Esophagus squamous epithelium (tissue), 5 donors: ENCODE measurements at regions not wholly inside any gene's neighbourhood (a gene's known extent, or its start where the extent isn't known, plus 50 kb on each side); places are given as distances from the start of the nearest gene placed in this dataset.

ENCODE experiments used
- DNase-seq: peaks from one replicate; lab custom pipeline; 2025; lab: John Stamatoyannopoulos, UW
- H3K27ac ChIP-seq, 4 donors: fragments of 200-600 bp; sonication (generic); one replicate each; pipeline ENCODE4 v1.5.1; 2016 to 2019; ENCODE audit warnings: mild to moderate bottlenecking in 1 of 4
- H3K27me3 ChIP-seq, 4 donors: fragments of 200-600 bp; sonication (generic); 1 replicate in 3 of 4; 2 replicates in 1 of 4; pipeline versions ENCODE4 v1.5.1 to v1.6.0; 2017 to 2021; ENCODE audit warnings: antibody characterized with exemption in 1 of 4
- H3K36me3 ChIP-seq, 3 donors: fragments of 200-600 bp; sonication (generic); one replicate each; pipeline ENCODE4 v1.5.1; 2016 to 2019
- H3K4me1 ChIP-seq, 3 donors: fragments of 200-600 bp; sonication (generic); one replicate each; pipeline ENCODE4 v1.5.1; 2017 to 2019
- H3K4me3 ChIP-seq, 4 donors: fragments of 200-600 bp; sonication (generic); 1 replicate in 3 of 4; 2 replicates in 1 of 4; pipeline ENCODE4 v1.5.1; 2016 to 2019; ENCODE audit warnings: mild to moderate bottlenecking in 2 of 4, moderate library complexity in 1 of 4
- H3K9me3 ChIP-seq, 3 donors: fragments of 200-600 bp; sonication (generic); one replicate each; pipeline ENCODE4 v1.5.1; 2016 to 2019
- CTCF ChIP-seq, 6 experiments: fragments of 450-650 bp in 4 of 6; fragments of 200-600 bp in 2 of 6; sonication (generic) in 2 of 6; IDR thresholded peaks; one replicate each; pipeline ENCODE4 v1.5.1; 2016 to 2019; ENCODE audit warnings: antibody characterized with exemption in 6 of 6, mild to moderate bottlenecking in 4 of 6, moderate library complexity in 4 of 6
- POLR2A ChIP-seq, 4 donors: fragments of 450-650 bp; IDR thresholded peaks; one replicate each; pipeline ENCODE4 v1.6.1; 2017; ENCODE audit warnings: antibody characterized with exemption in 4 of 4, mild to moderate bottlenecking in 4 of 4, moderate library complexity in 3 of 4
- WGBS, 2 donors: methylation state at CpG; one replicate each; pipeline ENCODE4 v1.1.5; 2018; 5-methylcytosine and 5-hydroxymethylcytosine counted together
- intact Hi-C: fragments of 100-400 bp; cut with DNase I; formaldehyde crosslinking; loops from one replicate; pipeline ENCODE4 v1.15.0; 2022
- donor health status: DM: yes; HTN: yes; CAD: no.

DNA sequence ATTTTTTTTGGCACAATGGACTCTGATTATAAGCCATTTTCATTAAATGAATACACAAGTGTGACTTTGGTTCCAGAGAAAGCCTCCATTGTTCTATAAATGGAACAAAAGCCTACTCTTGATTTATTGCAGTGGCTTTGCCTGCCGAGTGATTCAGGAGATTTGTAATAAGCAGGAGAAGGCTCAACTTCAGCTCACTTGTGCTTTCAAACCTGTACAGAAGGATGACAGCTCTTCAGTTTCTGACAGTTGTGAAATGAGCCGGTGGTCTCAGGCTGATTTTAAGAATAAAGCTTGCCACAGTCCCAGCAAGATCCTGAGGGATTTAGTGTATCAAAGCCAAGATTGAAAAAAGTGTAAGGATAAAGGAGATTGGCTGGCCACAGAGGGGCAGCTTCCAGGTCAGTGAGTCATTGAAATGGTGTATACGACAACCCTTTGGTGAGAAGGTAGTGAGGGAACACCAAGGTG lies 438.8 kb upstream of the TGFBR2 start:
- no peak for TF ChIP-seq CTCF (IDR thresholded peaks at IDR 0.05)
- TF ChIP-seq POLR2A (IDR thresholded peaks at IDR 0.05), result no peak
- Histone ChIP-seq H3K9me3 (no peaks in the 10 kb centered on the region), H3K4me1 (no peaks in the 10 kb centered on the region), H3K4me3 (no peak overlapping the region), H3K27me3 (no peaks in the 10 kb centered on the region), H3K36me3 (no peaks in the 10 kb centered on the region), H3K27ac (no peak overlapping the region)
- WGBS, 2 donors, result 38 to 42% methylated on average over 3 of the region's 3 CpGs
- no peak for DNase-seq
- intact Hi-C loops, result no loop called here

GRCh38 chr3:30169487-30169886 lies 436.9 kb upstream of the TGFBR2 start:
- intact Hi-C loops, result no loop called here
- H3K27ac ChIP-seq, result no peak overlapping the region
- no peaks in the 10 kb centered on the region for H3K27me3 ChIP-seq
- DNase-seq, result no peak
- H3K36me3 ChIP-seq, result no peaks in the 10 kb centered on the region
- no peaks in the 10 kb centered on the region for H3K9me3 ChIP-seq
- H3K4me1 ChIP-seq, result no peaks in the 10 kb centered on the region
- TF ChIP-seq CTCF (IDR thresholded peaks at IDR 0.05) (no peak), POLR2A (IDR thresholded peaks at IDR 0.05) (no peak)
- H3K4me3 ChIP-seq, result no peak overlapping the region

- Histone ChIP-seq H3K4me3 (no peak overlapping the region), H3K4me1 (no peaks in the 10 kb centered on the region), H3K36me3 (no peaks in the 10 kb centered on the region), H3K27me3 (no peaks in the 10 kb centered on the region), H3K27ac (no peak overlapping the region), H3K9me3 (no peaks in the 10 kb centered on the region)
- DNase-seq, result no peak
- intact Hi-C loops, result no loop called here
- TF ChIP-seq CTCF (IDR thresholded peaks at IDR 0.05), result no peak
- no peak for TF ChIP-seq POLR2A (IDR thresholded peaks at IDR 0.05)
- 55 to 63% methylated on average over 2 of the region's 2 CpGs for WGBS, 2 donors
Measured at GRCh38 chr3:30170681-30171438, 435.5 kb upstream of the TGFBR2 start.

DNA sequence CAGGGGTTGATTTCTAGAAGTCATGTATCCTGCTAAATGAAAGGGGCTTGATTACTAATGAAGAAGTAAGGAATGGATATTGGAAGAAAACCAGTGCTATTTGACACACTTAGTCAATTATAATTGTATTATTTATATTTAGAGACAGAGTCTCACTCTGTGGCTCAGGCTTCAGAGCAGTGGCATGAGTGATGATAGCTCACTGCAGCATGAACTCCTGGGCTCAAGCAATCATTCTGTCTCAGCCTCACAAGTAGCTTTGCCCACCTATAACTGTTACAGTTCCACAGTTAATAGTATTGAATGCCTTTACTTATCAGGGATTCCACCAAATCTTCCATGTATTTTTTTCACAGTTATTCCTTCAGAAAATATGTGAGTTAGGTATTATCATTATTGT lies 432.0 kb upstream of the TGFBR2 start:
- no peaks in the 10 kb centered on the region for H3K27me3 ChIP-seq
- no peak overlapping the region for H3K4me3 ChIP-seq
- no peak overlapping the region for H3K27ac ChIP-seq
- no peaks in the 10 kb centered on the region for H3K36me3 ChIP-seq
- TF ChIP-seq CTCF (IDR thresholded peaks at IDR 0.05) (no peak), POLR2A (IDR thresholded peaks at IDR 0.05) (no peak)
- intact Hi-C loops, result no loop called here
- H3K4me1 ChIP-seq, result no peaks in the 10 kb centered on the region
- no peaks in the 10 kb centered on the region for H3K9me3 ChIP-seq
- no peak for DNase-seq

- no peaks in the 10 kb centered on the region for H3K36me3 ChIP-seq
- no peak for DNase-seq
- H3K27ac ChIP-seq, result no peak overlapping the region
- 66 to 79% methylated on average over 4 of the region's 4 CpGs for WGBS, 2 donors
- no peaks in the 10 kb centered on the region for H3K27me3 ChIP-seq
- intact Hi-C loops, result loop anchor here (10.0 kb wide), 1 partner anchor 514 kb away; no protein-coding TSS in a partner anchor
- H3K4me1 ChIP-seq, result no peaks in the 10 kb centered on the region
- TF ChIP-seq POLR2A (IDR thresholded peaks at IDR 0.05), result no peak
- TF ChIP-seq CTCF (IDR thresholded peaks at IDR 0.05), result no peak
- no peaks in the 10 kb centered on the region for H3K9me3 ChIP-seq
- no peak overlapping the region for H3K4me3 ChIP-seq
Measured at GRCh38 chr3:30180310-30181177, 425.9 kb upstream of the TGFBR2 start.
